ENCODE measurements at regions not wholly inside any gene's neighbourhood (a gene's known extent, or its start where the extent isn't known, plus 50 kb on each side); places are given as distances from the start of the nearest gene placed in this dataset.

DNA sequence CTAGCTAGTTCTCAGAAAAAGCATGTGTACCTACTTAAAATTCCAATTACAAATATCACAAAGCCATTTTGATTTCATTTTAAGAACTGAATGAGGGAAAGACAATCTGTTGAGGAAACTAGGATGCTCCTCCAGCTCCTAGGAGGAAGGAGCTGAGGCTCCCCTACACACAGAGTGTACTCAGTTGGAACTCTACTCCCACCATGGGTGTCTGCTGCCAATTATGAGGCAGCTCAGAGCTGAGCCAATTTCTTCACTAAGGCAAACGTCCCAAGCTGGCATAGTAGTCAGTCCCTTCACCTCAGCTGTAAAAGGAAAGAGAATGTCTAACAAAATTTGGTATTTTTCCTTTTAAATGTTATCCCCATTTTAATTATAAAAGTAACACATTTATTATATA, 300.0 kb upstream of the TRPC7 start:
- TF ChIP-seq, protein P1, sequence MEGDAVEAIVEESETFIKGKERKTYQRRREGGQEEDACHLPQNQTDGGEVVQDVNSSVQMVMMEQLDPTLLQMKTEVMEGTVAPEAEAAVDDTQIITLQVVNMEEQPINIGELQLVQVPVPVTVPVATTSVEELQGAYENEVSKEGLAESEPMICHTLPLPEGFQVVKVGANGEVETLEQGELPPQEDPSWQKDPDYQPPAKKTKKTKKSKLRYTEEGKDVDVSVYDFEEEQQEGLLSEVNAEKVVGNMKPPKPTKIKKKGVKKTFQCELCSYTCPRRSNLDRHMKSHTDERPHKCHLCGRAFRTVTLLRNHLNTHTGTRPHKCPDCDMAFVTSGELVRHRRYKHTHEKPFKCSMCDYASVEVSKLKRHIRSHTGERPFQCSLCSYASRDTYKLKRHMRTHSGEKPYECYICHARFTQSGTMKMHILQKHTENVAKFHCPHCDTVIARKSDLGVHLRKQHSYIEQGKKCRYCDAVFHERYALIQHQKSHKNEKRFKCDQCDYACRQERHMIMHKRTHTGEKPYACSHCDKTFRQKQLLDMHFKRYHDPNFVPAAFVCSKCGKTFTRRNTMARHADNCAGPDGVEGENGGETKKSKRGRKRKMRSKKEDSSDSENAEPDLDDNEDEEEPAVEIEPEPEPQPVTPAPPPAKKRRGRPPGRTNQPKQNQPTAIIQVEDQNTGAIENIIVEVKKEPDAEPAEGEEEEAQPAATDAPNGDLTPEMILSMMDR (IDR thresholded peaks at IDR 0.05; ENCODE audit: borderline replicate concordance, extremely low read depth, low read length, poor library complexity, severe bottlenecking) = no peak
- TF ChIP-seq EZH2 (IDR thresholded peaks at IDR 0.05; ENCODE audit: borderline replicate concordance, low read depth, low read length, severe bottlenecking) = no peak

All from DND-41 (cell line).